IPS-20b (cell line): ENCODE measurements at regions not wholly inside any gene's neighbourhood (a gene's known extent, or its start where the extent isn't known, plus 50 kb on each side); places are given as distances from the start of the nearest gene placed in this dataset.
"Not testable (repeated sequence)": the region's sequence is repeated elsewhere in the genome, so short reads cannot be mapped to it uniquely, and the experiment has no call there.

Experiments used
- H3K27ac ChIP-seq: one replicate; pipeline ENCODE4 v1.5.1; 2013; ENCODE audit warnings: low read length
- H3K27me3 ChIP-seq: 2 replicates; pipeline ENCODE4 v1.6.1; 2013; ENCODE audit warnings: mild to moderate bottlenecking, low read length, inconsistent platforms; ENCODE audit not compliant: insufficient read depth
- H3K36me3 ChIP-seq: 2 replicates; pipeline ENCODE4 v1.6.1; 2013; ENCODE audit warnings: low read depth, mild to moderate bottlenecking, inconsistent platforms, low read length, moderate library complexity; ENCODE audit not compliant: insufficient read depth
- H3K4me1 ChIP-seq: 2 replicates; pipeline ENCODE4 v1.6.1; 2013; ENCODE audit warnings: mild to moderate bottlenecking, control low read depth, inconsistent platforms, low read length, moderate library complexity; ENCODE audit not compliant: insufficient read depth
- H3K4me3 ChIP-seq: 2 replicates; pipeline ENCODE4 v1.5.1; 2013; ENCODE audit warnings: mild to moderate bottlenecking, low read length, inconsistent platforms
- H3K9ac ChIP-seq: 2 replicates; pipeline ENCODE4 v1.6.1; 2013; ENCODE audit warnings: low read depth, mild to moderate bottlenecking, inconsistent platforms, low read length, moderate library complexity
- H3K9me3 ChIP-seq: 2 replicates; pipeline ENCODE4 v1.6.1; 2013; ENCODE audit warnings: mild to moderate bottlenecking, low read depth, low read length, inconsistent platforms; ENCODE audit not compliant: insufficient read depth

DNA sequence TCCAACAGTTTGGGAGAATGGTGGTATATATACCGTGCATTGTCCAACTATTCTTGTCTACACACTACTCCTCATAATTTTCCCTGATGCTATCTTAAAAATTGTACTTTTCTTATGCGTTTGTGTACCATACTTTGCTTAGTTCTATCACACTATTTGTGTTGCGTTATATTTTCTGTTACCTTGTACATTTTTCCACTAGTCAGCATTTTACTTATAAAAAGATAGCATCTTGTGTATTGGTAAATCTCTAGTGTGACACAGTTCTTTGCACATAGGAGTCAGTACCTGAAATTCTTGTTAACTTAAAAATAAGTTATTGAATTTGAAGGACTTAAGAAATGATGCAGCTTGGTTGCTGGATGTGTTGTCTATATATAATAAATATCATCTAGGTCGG is 201.8 kb upstream of the LMO3 start:
- Histone ChIP-seq H3K4me1 (no peaks in the 10 kb centered on the region), H3K36me3 (no peaks in the 10 kb centered on the region), H3K4me3 (no peak overlapping the region), H3K9ac (no peak overlapping the region), H3K9me3 (no peaks in the 10 kb centered on the region), H3K27me3 (no peaks in the 10 kb centered on the region), H3K27ac (no peak overlapping the region)

DNA sequence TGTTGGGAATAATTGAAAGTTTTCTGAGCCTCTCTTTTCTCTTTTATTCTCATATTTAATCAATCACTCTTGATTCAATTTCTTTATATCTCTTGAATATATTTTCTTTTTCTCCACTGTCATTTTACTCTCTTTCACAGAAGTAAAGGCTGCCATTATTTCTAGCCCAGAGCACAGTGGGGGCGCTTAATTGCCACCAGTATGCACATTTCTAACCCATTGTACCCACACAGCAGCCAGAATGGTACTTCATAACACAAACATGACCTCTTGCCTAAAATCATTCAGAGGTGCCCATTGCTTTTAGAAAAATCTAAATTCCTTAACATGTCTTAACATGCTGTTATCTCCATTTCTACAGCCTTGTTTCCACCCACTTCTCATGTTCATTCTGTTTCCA is 190.2 kb upstream of the LMO3 start:
- Histone ChIP-seq H3K27me3 (no peaks in the 10 kb centered on the region), H3K4me1 (peaks cover 11% of the 10 kb centered on the region; the same call in 1 of the 2 replicates), H3K9me3 (no peaks in the 10 kb centered on the region), H3K27ac (no peak overlapping the region), H3K4me3 (peak overlapping the region; percentile 22; the same call in 1 of the 2 replicates), H3K36me3 (no peaks in the 10 kb centered on the region), H3K9ac (no peak overlapping the region)

DNA sequence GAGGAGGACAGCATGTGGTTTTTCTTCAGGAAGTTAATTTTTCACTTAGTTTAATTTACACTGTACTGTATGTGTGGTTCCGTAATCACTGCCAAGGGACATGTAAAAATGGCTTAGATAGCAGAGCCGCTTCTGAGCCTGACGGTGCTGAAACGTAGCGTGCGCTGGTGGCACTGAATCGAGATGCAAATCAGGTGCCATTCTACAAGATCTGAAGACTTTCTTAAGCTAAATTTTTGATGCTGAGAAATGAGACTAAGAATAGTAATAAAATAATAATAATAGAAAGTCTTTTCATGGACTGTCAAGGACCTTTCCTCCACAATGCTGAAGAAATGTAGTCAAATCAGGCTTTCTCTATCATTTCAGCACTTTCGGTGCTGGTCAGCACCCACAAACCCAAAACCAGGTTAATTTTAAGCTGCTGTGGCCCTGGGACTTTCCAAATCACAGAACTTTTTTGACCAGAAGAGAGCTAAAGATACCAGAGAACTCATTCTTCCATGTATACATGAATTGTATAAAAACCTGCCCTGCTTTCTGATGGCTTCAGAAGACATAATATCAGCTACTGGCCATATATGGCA is 183.3 kb upstream of the LMO3 start:
- Histone ChIP-seq H3K27ac (no peak overlapping the region), H3K4me3 (no peak overlapping the region), H3K9ac (no peak overlapping the region)

DNA sequence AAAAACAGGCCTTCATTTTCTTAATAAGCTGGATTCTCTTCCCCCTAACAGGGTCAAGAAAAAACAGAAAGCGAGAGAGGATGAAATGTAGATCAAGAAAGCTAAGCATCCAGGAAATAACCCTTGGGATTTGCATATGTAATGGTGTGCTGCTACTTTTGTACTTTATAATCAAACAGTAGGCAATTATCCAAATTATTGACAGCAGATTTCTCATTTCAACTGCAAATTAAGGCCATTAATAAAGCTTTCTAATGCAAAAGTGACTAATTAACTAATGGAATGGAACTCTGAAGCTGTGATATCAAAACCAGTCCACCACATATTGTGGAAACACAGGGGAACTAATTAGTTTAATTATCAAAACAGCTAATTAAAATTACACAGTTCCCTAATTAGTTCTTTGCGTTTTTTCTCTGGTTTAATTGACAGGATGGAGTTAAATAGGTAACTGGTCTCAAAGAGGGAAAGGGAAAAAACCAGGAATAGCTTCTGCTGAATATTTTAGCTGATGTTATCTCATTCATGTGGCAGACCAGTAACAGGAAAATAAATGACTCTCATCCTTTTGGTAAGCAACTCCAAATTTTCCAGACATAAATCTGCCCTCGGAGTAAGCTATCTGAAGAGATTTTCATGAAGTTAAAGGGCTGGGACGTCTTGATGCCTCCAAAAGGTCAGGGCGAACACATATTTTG is 182.7 kb upstream of the LMO3 start:
- Histone ChIP-seq H3K36me3 (no peaks in the 10 kb centered on the region), H3K27me3 (no peaks in the 10 kb centered on the region), H3K4me1 (peaks cover 12% of the 10 kb centered on the region; the same call in 1 of the 2 replicates), H3K4me3 (peak overlapping the region; percentile 20; the same call in 1 of the 2 replicates), H3K9ac (no peak overlapping the region), H3K9me3 (no peaks in the 10 kb centered on the region), H3K27ac (no peak overlapping the region)

More for the DNA sequence above, 183.3 kb upstream of the LMO3 start:
- Histone ChIP-seq H3K9me3 (no peaks in the 10 kb centered on the region), H3K36me3 (no peaks in the 10 kb centered on the region), H3K27me3 (no peaks in the 10 kb centered on the region), H3K4me1 (peaks cover 12% of the 10 kb centered on the region; the same call in 1 of the 2 replicates)

DNA sequence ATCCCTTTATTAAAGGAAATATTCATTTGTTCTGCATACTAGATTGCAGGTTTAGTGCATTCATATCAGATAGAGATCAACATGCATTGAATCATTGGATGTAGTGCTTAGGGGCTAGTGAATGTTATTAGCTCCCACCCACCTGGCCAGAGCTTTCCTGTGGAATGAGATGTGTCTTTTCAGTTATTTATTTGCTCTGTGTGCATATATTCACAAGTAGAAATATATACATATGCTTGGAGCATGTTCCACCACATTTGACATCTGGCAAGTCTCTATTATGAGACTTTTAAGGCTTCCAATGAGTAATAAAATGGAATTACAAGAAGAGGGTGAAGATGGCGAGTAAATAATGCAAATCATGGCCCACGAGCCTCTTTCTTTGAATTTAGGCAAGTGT is 180.0 kb upstream of the LMO3 start:
- Histone ChIP-seq H3K36me3 (no peaks in the 10 kb centered on the region), H3K4me3 (no peak overlapping the region), H3K27ac (no peak overlapping the region), H3K9me3 (no peaks in the 10 kb centered on the region), H3K9ac (no peak overlapping the region), H3K27me3 (no peaks in the 10 kb centered on the region), H3K4me1 (peaks cover 12% of the 10 kb centered on the region; the same call in 1 of the 2 replicates)

DNA sequence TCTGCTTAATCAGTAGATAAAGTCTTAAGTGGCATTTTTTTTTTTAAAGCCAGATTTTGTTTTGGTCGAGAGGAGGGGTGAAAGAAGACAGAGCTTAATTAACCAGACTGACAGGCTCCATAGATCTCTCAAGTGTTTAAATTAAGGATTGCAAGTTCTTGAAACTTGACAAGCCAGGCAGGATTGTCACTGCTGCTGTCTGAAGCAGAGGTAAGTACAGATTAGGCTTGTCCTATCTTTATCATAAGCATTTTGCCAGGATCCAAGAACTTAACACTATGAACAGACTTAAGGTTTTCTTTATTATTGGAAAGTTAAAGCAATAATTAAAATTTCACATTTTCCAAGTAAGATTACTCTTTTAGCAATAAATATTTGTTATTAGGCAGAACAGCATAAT is 179.6 kb upstream of the LMO3 start:
- Histone ChIP-seq H3K9ac (no peak overlapping the region), H3K27me3 (no peaks in the 10 kb centered on the region), H3K4me1 (peaks cover 12% of the 10 kb centered on the region; the same call in 1 of the 2 replicates), H3K27ac (no peak overlapping the region), H3K36me3 (no peaks in the 10 kb centered on the region), H3K9me3 (no peaks in the 10 kb centered on the region), H3K4me3 (no peak overlapping the region)

DNA sequence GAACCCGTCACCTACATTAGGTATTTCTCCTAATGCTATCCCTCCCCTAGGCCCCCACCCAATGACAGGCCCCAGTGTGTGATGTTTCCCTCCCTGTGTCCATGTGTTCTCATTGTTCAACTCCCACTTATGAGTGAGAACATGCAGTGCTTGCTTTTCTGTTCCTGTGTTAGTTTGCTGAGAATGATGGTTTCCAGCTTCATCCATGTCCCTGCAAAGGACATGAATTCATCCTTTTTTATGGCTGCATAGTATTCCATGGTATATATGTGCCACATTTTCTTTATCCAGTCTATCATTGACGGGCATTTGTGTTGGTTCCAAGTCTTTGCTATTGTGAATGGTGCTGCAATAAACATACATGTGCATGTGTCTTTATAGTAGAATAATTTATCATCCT is 163.2 kb upstream of the LMO3 start:
- not testable (repeated sequence) for H3K27ac ChIP-seq, H3K9ac ChIP-seq, H3K27me3 ChIP-seq, H3K36me3 ChIP-seq, H3K4me1 ChIP-seq, H3K9me3 ChIP-seq, H3K4me3 ChIP-seq

DNA sequence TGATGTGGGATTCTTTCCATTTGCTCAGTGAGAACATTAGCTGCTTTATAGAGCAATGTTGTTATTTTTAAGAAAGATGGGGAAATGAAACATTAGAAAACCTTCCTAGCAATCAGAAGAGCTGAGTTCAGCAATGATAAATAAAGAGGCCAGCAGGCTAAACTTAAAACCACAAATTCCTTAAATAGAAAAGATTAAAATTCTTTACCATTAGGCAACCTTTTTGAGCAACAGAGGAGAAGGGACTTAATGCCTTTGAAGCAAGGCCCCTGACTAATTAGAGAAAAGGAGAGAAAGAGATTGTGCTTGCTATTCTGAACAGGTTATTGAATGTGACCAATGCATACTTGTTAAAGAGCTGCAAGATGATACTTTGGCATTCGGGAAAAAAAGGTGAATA is 160.8 kb upstream of the LMO3 start:
- Histone ChIP-seq H3K36me3 (no peaks in the 10 kb centered on the region), H3K27me3 (no peaks in the 10 kb centered on the region), H3K9me3 (peaks cover 5% of the 10 kb centered on the region; the same call in 1 of the 2 replicates), H3K4me3 (no peak overlapping the region), H3K4me1 (no peaks in the 10 kb centered on the region), H3K9ac (no peak overlapping the region), H3K27ac (no peak overlapping the region)

DNA sequence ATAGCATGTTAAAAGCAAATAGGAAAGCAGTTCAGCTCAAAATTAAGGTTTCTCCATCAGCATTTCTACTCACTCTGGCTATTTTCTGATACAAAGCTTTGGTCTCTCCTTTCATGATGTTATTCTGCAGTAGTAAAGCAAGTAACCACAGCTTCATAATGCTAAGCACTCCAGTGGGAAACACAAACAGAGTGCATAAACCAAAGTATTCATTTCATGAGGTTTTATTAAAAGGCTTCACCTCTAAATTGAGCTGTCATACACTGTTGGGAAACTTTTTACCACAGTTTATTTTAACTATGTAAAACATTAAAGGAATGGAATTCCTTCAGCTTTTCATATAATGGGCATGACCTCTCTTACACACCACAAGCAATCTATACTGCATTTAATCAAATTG is 157.9 kb upstream of the LMO3 start:
- H3K4me1 ChIP-seq = no peaks in the 10 kb centered on the region
- H3K9ac ChIP-seq = no peak overlapping the region
- no peaks in the 10 kb centered on the region for H3K27me3 ChIP-seq
- H3K9me3 ChIP-seq = no peaks in the 10 kb centered on the region
- H3K27ac ChIP-seq = no peak overlapping the region
- H3K36me3 ChIP-seq = no peaks in the 10 kb centered on the region
- H3K4me3 ChIP-seq = no peak overlapping the region

DNA sequence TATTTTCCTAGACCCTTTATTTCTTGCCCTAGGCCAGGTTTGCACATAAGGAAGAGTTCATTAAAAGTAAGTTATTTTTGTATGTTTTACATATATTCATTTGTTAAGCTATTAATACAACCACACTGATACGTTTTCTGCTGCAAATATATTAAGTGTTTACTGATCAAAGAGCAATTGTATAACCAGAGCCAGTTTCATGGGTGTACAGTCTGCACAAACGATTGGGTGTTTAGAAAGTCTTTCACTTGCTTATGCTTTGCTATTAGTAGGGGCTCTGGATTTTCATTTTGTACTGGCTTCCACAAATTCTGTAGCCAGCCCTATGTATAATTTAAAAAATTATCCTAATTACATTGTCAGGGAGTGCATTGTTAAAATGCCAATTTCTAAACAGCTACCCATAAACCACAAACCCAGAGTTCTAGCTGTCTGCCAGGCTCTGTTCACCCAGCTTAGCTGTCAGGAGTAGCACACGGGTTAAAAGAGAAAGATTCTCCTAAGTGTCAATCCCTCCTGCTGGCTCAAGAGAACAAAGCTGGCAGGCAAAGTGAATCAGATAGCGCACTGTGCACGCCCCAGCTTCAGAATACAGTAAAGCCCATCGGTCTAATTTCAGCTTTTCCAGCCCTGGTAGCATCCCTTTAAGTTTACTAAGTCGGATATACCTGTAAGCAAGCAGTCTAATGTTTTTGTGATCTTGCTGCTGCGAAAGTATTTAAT is 151.0 kb upstream of the LMO3 start:
- no peaks in the 10 kb centered on the region for H3K27me3 ChIP-seq
- no peaks in the 10 kb centered on the region for H3K4me1 ChIP-seq
- H3K36me3 ChIP-seq = no peaks in the 10 kb centered on the region
- no peaks in the 10 kb centered on the region for H3K9me3 ChIP-seq
- no peak overlapping the region for H3K9ac ChIP-seq
- H3K4me3 ChIP-seq = no peak overlapping the region
- H3K27ac ChIP-seq = no peak overlapping the region

DNA sequence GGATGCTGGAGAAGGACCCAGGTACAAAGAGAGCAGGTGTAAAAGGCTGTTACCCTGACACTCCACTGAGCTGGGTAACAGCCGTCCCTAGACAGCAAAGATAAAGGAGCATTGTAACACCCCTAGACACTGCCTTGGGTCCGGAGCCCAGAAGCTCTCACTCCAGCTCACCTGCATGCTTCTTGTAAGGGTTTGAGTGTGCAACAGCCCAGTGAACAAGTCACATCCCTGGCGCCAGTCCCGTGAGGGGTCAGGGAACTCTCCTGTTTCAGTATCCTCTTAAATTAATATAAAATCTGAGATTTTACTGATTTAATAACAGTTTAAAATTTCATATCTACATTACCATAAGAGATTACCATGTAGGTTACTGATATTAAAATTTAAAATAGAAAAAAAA is 124.8 kb upstream of the LMO3 start:
- H3K9me3 ChIP-seq = no peaks in the 10 kb centered on the region
- no peak overlapping the region for H3K4me3 ChIP-seq
- H3K27ac ChIP-seq = no peak overlapping the region
- H3K9ac ChIP-seq = no peak overlapping the region
- H3K36me3 ChIP-seq = no peaks in the 10 kb centered on the region
- no peaks in the 10 kb centered on the region for H3K4me1 ChIP-seq
- no peaks in the 10 kb centered on the region for H3K27me3 ChIP-seq

DNA sequence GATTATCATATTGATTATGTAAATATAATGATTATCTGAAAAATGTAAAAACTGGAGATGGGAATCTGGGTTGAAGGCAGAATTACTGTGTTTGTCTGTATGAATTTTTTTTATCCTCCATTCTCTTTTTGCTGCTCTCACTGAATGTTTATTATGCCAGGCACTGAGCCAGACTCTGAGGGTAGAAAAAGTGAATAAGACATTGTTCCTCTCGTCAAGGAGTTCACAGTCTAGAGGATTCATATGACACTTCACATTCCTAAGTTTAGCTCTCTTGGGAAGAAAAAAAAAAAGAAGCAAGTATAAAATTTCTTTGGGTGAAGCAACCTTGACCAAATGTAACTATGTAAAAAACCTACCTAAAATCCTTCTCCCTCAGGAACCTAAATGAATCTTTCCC is 120.9 kb upstream of the LMO3 start:
- Histone ChIP-seq H3K4me1 (no peaks in the 10 kb centered on the region), H3K36me3 (no peaks in the 10 kb centered on the region), H3K9me3 (no peaks in the 10 kb centered on the region), H3K27me3 (no peaks in the 10 kb centered on the region), H3K27ac (no peak overlapping the region), H3K9ac (no peak overlapping the region), H3K4me3 (no peak overlapping the region)
